Activated CD4-positive, alpha-beta T cell treated with anti-CD3 and anti-CD28 coated beads, Interleukin-2, amount 50 U/mL, for 24 hours (primary cell): ENCODE measurements at regions not wholly inside any gene's neighbourhood (a gene's known extent, or its start where the extent isn't known, plus 50 kb on each side); places are given as distances from the start of the nearest gene placed in this dataset.
A peak's percentile ranks its signal among the peaks of the same experiment; 100 is the strongest.

Source experiments
- DNase-seq, 2 donors: peaks; one replicate each; pipeline ENCODE4 v3.0.0-alpha.2; 2020; ENCODE audit warnings: low read depth in 1 of 2, low spot score in 1 of 2

DNA sequence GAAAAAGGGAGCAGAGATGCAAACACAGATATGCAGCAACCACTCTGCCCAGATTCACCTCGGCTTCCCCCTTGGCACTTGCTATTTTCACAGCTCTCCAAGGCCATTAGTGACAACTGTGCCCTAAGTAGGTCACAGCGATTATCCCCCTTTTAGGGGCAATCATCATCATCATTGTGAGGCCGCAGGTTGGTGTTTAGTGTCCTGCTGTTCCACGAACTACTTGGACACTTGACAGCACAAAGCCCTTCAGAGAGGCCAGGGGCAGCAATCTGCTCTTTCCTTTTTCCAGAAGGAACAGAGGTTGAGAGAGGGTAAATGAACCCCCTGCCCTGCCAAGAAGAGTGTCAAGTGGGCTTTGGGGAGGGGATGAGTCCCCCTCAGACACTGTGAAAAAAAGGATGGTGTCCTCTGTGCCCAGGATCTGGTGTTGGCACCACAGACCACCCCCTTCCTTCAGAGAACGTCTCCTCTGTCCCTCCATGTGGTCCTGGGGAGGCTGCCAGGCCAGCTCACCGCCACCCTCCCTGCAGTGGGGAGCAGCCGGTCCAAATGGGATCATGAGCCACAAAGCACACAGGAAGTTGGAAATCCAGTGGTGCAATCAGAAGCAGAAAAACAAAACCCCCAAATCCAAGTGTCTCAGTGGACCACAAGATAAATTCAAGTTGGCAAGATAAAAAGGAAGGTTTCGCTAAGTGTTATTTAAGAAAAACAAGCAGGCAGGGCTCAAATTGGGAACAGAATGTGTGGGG is 78.4 kb upstream of the MED9 start:
- no peak for DNase-seq

DNA sequence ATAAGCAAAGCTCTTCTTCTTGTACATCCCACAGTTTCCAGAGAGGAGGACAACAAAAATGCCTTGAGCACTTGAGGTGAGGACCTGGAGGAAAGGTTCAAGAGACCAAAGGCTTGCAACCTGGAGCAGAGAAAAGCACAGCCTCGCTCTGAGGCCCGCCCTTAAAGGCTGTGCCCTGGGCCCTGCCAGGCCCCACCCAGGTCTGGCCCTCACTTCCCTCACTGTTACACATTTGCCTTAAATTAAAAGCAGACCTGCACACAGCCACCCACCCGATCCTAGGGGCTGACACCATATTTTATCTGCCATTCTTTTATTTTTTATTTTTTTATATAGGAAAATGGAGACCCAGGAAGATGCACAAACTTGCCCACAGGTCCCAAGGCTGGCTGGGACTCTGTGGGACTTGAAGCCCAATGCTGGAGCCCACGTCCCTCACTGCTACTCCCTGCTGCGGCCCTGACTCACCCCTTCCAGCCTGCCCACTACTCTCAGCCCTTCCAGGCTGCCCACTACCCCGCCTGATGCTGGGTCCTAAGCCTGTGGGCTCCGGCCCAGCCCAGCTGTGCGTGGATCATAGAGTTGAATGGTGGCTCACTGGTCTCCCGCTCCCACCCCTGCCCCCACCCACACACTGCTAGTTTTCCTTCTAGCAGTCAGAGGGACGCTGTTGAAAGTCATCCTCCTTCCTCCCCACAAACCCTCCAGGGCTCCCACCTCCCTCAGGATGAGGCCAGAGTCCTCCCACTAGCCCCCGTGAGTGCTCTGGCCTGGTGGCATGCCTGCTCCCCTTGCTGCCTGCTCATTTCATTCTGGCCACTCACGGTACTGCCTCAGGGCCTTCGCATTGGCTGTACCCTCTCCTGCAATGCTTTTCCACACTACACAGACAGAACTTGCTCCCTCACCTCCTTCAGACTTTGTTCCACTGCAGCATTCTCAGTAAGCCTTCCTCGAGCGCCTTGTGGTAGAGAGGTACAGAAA is 77.6 kb upstream of the MED9 start:
- no peak for DNase-seq

DNA sequence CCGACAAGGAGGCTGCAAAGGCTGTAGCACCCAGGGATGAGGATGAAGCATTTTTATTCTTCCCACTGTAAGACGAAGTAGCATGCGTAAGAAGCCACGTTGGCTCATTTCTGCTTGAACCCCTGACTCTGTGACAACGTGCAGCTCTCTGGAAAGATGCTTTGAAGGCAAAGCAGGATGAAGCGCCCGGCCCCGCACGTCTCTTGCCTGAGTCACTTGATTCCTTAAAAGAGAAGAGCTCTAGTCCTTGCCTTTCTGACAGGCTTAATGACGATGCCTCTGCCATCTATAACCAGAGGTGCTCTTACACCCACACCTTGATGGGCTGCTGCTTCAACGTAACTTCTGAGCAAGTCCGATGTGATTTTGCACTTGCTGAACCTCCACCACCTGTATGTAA is 76.7 kb upstream of the MED9 start:
- DNase-seq, result no peak

DNA sequence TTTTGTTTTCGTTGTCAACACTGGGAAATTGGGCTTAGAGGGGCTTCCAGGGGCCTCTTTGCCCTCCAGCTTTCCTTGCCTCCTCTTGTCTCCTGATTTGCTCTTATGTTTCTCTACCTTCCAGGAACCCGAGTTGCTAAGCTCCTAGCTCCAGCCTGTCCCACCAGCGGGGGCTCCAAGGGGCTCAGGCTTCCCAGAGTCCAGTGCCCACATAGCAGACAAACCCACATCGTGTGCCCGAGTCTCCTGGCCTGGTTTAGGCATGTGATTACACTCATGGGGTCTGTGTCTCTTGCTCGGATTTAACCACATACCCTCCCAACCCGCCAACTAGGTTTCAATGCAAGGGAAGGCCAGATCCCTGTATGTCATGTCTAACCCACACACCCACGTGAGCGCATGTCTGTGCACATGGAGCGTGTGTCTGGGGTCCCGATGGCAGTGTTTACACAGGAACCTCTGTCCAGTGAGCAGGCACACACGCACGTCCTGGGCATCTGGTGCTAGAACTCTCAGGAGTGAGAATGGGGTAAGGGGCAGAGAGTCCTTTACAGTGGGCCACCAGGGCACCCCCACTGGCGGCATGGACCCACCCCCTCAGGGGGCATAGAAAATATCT is 76.1 kb upstream of the MED9 start:
- no peak for DNase-seq

DNA sequence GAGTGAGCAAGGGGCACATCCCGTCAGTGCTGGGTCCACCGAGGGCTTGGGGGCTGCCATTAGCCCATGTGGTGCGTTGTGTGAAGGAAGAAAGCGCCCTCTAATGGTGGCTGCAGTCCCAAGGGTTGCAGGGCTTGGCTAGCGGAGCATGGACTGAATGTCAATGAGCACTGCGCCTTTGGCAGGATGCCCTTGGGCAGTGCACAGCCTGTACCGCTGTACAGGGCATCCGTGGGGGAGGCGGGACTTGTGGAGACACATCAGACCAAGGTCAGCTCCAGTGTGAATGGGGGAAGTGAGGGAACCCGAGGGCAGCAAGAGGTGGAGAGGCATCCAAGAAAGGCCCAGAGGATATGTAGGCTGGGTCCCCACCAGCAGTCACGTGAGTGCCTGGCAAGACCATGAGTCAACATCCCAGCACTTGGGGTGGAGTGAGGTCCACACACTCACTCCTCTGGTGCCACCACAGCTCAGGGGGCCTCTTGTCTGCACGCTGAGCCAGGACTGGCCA is 75.5 kb upstream of the MED9 start:
- DNase-seq, result no peak

DNA sequence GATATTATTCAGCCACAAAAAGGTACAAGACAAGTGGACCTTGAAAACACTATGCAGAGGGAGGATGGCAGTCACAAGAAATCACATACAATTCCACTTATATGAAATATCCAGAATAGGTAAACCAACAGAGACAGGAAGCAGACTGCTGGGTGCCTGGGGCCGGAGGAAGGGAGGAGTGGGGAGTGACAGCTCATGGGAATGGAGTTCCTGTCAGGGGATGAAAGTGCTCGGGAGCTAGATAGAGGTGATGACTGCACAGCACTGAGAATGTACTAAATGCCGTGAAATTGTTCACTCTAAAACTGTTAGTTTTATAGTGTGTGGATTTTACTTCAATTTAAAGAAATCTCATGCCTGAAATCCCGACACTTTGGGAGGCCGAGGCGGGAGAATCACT is 74.2 kb upstream of the MED9 start:
- DNase-seq, result no peak

DNA sequence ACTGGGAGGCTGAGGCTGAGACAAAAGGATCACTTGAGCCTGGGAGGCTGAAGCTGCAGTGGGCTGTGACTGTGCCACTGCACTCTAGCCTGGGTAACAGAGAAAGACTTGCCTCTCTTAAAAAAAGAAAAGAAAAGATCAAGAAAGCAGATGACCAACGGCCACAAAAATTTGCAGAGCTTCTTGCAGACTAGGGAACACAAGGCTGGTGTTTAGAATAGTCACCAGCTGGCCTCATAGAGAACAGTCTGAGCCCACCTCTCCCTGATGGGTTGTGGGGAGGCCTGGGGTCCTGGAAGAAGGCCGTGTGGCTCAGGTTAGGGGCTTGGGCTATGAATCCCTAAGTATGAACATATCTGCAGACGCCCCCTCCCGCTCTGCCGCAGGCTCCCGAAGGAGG is 73.7 kb upstream of the MED9 start:
- DNase-seq, result no peak

DNA sequence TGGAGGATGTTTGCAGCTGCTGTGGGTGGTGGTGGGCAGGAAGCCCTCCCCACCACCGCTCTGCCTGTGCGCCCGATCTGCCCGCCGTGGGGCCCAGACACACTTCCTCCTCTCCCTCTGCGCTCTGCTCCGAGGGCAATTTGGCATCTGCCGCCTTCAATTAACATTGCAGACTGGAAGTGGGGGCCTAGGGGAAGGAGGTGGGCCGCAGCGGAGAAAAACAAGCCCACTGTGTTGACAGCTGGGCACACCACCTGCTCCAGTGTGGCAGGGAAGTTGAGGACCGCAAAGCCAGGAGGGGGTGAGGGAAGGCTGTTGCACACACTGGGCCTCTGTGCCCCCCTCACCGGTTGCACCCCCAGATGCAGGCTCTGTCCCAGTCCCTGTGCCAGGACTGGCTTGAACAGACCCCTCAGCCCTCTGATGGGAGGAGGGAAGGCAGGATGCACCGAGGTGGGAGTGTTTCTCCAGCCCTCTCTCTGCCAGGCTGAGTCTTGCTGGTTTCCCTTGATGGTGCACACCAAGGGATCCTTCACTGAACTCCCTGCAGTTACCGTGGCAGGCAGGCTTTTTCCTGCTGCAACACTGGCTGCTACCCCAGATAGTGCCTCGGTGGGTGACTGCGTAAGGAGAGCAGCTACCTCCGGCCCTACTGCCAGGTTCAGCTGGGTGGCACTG is 72.8 kb upstream of the MED9 start:
- peak; percentile 15 to 22 for DNase-seq

DNA sequence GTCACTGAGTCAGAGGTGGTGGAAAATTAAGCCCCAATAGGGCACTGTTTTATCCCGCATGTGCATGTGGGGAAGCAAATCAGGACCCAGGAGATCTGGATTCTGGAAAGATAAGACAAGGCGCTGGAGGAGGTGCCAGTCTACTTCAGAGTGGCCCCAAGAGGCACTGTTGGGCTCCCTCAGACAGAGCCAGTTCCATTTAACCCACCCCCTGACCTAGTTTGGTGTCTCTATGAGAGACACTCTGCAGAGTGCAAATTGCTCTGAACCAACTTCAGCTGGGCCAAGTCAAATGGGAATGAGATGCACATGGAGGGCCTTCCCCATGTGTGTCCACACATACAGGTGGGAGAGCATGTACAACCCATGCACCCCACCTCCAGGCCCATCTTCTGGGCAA is 71.1 kb upstream of the MED9 start:
- no peak for DNase-seq

DNA sequence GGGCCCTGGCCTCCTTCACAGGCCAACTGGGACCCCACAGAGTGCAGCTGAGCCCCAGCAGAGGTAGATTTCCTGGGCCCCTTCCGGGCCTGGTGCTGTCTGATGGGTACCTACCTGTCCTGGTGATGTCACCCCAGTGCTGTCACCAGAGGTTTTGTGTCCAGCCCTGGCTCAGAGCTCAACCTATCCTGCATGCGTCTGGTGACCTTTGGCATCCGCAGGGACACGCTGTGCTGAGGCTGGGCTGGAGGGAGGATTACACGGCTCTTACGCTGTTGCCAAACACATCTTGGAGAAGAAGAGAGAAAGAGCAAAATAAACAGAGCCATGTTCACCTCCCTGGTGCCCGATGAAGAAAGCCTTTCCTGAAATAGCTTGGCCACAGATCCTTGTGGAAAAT is 70.6 kb upstream of the MED9 start:
- no peak for DNase-seq

DNA sequence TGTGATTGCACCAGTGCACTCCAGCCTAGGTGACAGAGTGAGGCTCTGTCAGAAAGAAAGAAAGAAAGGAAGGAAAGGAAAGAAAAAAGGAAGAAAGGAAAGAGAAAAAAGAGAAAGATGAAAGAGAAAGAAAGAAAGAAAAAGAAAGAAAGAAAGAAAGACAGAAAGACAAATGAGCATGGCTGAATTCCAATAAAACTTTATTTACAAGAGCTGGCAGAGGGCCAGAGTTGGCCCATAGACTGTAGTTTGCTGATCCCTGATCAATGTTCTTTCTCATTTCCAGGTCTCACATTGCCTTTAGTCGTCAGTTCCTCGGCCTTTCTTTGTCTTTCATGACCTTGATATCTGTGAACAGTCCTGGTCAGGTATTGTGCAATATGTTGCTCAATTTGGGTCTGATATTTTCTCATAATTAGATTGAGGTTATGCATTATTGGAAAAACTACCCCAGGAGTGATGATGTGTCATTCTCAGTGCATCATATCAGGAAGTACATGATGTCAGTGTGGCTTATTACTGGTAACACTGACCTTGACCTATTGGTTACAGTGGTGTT is 68.5 kb upstream of the MED9 start:
- no peak for DNase-seq

DNA sequence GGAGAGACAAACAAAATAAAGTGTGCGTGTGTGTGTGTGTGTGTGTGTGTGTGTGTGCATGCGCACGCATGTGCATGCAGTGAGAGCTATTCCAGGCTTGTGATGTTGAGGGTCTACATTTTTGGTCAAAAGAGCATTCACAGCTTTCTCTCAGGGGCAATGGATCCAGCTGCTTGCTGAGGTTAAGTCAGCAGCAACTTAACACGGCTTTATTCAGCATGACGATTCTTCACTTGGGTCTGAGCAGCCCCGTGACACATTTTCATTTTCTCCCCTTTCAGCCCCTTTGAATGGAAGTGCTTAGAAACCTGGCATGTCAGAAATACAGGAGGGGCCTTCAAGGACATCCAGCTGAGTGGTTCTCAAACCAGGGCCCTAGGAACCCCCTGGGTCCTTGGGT is 66.4 kb upstream of the MED9 start:
- DNase-seq, result no peak

DNA sequence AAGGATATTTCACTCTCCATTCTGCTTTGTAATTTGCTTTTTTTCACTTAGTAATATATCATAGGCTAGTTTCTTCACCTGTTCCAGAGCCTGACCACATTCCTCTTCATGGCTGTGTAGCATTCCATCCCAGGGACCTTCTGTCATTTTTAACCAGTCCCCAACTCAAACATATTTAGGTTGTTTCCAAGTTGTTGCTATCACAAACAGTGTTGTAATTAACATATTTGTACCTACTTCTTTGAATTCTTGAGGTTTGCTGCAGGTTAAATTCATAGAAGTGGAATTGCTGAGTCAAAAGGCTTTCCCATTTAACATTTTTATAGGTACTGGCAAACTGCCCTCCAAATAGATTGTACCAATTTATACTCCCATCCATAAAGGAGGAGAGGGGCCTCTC is 65.1 kb upstream of the MED9 start:
- DNase-seq, result no peak

DNA sequence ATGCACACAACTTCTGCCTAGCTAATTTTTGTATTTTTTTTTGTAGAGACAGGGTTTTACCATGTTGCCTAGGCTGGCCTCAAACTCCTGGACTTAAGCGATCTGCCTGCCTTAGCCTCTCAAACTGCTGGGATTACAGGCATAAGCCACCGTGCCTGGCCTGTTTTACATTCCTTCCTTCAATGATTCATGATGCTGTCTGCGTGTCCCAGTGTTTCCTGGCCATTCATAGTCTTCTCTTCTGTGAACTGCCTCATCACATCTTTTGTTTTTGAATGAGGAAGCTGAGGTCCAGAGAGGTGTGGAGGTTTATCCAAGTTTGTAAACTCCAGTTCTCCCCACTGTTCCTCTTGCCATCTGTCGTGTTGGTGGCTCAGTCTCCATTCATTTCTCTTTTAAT is 64.5 kb upstream of the MED9 start:
- DNase-seq, result no peak

DNA sequence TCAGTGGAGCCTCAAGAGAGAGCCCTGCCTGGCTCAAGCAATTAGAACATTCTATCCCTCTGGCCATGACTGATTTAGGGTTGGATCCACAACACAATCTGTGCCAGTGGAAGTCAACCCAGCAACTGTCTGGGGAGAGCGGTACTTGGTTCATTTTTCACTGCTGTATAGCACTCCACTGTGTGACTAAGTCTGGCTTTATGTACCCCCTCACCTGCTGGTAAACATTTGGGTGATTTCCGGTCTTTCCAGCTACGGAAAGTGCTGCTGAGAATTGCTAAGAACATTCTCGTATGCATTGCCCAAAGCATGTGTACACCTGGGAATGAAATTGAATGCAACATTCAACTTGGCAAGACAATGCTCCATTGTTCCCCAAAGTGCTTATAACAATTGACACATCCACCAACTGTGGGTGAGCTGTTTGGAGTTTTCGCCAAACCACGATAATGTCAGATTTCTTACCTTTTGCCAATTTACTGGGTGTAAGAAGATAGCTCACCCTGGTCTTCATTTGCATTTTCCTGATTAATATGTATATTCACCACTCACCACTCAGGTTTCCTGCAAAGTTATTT is 63.5 kb upstream of the MED9 start:
- DNase-seq, result no peak

DNA sequence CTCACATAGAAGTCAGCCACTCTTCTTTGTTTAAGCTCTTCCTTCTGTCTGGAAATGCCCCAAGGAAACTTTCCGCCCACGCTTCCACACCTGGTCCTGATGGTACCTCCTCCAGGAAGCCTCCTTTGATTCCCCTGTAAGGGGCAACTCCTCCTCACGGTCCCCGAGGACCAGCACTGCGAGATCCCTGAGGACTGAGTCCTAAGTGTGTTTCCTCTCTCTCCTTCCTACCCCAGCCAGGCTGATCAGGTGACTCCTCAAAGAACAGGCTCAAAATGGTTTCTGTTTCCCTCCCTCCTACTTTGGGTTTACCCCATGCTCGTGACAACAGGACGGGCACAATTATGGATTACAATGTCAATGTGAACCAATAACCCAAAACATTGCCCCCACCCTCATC is 63.0 kb upstream of the MED9 start:
- DNase-seq, result no peak

DNA sequence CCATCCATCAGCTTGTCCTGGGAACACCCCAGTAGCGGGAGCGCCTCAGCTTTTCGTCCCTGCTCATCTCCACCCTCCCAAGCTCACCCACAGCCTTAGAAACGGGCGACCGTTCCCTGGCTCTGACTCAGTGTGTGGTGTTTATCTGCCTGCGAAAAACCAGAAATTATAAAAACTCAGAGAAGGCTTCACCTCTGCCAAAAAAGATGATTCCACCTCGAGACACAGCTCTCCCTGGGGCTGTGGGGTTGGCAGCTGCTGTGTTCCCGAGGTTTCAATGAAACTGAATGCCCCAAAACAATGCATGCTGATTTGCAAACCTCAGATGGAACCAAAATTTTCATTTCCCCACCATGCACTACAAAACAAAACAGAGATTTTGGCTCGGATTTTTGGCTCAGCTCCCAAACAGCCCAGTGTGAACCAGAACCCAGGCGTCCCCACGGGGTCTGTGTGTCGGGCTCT is 62.4 kb upstream of the MED9 start:
- no peak for DNase-seq

DNA sequence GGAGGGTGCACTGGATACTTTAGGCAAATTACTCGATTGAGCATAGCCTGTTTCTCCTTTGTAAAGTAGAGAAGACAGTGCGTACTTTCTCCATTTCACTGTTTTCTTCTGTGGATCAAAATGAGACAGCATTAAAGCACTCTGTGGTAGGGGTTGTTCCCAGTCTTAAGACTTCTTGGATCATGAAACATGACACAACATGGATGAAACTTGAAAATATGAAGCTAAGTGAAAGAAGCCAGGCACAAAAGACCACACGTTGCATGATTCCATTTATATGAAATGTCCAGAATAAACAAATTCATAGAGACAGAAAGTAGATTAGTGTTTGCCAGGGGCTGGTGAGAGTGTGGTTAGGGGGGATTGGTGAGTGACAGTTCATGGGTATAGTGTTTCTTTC is 61.8 kb upstream of the MED9 start:
- no peak for DNase-seq

DNA sequence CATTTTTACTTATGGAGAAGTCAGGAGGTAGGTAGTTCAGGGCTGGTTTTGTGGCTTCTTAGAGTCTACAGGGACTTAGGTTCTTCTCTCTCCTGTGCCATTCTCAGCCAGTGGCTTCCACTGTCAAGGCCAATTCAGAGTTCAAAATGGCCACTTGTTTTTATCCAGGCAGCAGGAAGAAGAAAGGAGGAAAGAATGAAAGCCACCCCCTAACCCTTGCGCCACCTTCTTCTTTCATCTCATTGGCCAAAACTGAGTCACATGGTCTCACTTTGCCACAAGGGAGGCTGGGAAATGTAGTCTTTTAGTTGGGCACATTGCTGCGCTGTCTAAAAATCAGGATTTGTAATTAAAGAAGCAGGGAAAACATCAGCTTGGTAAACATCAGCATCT is 60.8 kb upstream of the MED9 start:
- DNase-seq, result no peak
